Activated CD8-positive, alpha-beta memory T cell treated with anti-CD3 and anti-CD28 coated beads, Interleukin-2, amount 50 U/mL, for 24 hours (primary cell): ENCODE measurements at regions not wholly inside any gene's neighbourhood (a gene's known extent, or its start where the extent isn't known, plus 50 kb on each side); places are given as distances from the start of the nearest gene placed in this dataset.
"Not testable (repeated sequence)": the region's sequence is repeated elsewhere in the genome, so short reads cannot be mapped to it uniquely, and the experiment has no call there.

ENCODE experiments used
- DNase-seq: peaks from one replicate; pipeline ENCODE4 v3.0.0-alpha.2; 2020; ENCODE audit errors: extremely low read depth

DNA sequence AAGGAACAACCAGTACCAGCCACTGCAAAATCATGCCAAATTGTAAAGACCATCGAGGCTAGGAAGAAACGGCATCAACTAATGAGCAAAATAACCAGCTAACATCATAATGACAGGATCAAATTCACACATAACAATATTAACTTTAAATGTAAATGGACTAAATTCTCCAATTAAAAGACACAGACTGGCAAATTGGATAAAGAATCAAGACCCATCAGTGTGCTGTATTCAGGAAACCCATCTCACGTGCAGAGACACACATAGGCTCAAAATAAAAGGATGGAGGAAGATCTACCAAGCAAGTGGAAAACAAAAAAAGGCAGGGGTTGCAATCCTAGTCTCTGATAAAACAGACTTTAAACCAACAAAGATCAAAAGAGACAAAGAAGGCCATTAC, 97.6 kb downstream of the GPX5 start:
- DNase-seq: not testable (repeated sequence)

DNA sequence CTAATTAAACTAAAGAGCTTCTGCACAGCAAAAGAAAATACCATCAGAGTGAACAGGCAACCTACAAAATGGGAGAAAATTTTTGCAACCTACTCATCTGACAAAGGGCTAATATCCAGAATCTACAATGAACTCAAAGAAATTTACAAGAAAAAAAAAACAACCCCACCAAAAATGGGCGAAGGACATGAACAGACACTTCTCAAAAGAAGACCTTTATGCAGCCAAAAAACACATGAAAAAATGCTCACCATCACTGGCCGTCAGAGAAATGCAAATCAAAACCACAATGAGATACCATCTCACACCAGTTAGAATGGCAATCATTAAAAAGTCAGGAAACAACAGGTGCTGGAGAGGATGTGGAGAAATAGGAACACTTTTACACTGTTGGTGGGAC, 100.7 kb downstream of the GPX5 start:
- not testable (repeated sequence) for DNase-seq

DNA sequence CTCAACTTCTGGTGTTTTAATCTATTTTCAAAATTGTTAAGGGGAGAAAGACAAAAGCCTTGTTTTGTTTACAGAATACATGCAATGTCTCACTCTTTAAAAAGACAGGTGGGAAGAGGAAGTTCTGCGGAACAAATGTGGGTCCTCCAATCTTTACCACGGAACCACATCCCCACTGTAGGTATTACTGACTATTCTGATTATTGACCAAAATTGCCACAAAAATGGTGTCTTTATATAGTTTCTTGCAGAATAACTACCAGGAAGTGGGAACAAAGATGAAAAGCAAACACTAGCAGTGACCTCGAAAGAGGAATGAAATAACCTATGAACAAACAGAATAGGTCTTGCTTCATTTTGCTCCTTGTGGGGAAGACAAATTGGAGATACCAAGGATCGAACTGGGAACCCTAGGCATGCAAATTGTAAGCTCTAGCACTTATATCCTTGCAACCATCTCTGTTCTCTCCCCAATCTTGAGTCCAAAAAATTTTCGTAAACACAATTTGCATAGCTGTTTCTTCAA, 106.7 kb downstream of the GPX5 start:
- DNase-seq: no peak

DNA sequence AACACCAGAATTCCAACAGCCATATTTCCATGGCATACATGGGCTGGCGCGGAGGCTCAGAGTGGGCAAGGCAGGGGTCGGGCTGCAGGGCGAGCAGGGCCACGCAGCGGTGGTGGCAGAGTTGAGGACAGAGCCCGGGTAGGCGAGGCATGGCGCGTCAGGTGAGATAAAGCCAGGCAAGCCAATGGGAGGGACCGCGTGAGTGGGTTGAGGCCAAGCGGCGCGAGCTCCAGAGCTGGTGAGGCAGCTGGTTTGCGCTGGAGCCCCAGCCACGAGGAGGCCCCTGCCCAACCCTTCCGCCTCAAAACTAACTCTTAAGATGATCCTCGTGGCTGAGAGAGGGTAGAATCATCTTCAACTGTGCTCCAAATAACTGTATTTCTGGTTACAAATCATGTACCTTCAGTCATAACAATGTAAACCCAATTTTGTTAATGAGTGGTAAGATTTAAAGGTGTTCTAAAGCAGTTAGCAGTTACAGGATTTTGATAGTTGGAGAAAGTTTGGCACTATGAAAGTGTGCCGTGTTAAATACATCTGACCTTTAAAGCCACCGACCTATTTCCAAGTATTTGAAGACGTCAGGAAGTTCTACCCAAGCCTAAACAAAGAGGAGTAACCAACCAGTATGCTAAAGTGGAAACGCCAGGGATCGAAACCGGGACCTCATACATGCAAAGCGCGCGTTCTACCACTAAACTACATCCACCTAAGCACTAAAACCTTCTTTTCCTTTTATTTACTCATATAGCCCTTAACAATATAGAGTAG, 107.9 kb downstream of the GPX5 start:
- DNase-seq: no peak

DNA sequence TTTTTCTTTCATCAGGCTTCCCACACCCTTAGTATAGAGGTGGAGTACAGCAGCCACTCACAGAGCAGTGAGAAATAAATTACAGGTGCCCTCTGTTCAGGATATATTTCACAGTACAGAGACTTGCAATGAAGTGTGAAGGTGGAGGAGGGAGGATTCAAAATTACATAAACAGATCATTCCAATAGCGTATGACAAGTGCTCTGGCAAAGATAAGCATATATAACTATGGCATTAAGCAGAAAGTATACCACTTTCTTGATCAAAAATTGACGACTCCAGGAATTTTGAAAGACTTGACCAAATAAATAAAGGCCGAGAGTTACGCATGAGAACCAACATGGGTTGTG, 108.7 kb downstream of the GPX5 start:
- no peak for DNase-seq

DNA sequence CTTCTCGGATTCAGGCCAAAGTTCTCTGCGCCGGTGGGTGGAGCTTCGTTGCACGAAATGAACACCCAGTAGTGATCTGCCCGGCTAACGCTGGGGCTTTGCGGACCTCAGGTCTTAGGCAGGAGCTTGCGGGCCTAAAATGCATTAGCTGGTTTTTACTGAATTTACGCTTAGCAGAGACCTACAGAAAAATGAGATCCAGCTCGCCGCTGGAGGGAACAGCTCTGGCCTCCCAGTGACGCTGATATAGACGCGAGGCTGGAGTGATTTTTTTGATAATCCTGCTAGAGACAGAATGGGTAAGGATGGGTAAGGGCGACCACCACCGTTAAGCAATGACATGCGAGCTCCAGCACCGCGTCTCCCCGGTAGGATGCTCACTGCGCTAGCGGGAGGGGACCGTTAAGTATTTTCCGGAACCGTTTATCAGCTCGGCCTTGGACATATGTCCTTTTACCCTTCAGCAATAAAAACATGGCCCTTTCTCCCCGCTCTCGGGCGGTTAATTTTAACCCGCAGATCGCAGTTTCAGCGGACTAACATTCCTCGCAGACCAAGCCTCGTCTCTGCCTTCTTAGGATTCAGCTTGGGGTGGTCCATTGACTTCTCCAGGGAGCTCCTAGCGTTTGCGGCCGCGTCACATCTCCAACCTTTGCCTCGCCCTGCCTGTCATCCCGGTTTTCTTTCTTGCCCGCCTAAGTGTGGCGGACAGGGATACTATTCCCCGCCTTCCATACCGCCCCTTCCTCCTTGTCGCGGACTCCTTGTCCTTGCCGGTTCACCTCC, 109.3 kb downstream of the GPX5 start:
- DNase-seq: no peak

DNA sequence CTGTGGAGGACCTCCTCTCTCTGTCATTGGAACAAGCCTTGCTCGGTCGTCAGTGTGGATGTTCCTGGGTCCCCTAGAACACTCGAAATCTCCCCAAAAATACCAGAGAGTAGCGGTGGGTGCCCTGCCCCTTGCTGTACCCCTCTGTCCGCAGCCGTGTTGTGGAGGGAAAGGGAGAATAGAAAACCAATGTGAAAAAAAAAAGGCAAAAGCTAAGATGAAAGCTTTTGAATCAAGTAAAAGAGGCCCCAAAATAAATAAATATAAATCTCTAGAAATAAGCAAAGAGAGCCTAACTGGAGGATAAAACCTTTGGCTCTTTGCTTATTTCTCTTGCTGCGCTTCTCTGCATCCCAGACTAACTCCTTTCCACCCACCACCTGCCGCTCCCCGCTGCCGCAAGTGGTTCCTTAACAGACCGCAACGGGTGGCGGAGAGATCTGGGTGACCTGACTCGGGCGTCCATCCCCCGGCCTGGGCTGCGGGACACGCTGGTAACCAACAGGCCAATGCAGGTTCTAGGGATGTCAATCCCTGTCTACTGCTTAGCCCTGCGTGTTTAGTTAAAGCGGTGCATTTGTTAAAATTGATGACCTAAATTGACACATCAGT, 110.0 kb downstream of the GPX5 start:
- DNase-seq: no peak

DNA sequence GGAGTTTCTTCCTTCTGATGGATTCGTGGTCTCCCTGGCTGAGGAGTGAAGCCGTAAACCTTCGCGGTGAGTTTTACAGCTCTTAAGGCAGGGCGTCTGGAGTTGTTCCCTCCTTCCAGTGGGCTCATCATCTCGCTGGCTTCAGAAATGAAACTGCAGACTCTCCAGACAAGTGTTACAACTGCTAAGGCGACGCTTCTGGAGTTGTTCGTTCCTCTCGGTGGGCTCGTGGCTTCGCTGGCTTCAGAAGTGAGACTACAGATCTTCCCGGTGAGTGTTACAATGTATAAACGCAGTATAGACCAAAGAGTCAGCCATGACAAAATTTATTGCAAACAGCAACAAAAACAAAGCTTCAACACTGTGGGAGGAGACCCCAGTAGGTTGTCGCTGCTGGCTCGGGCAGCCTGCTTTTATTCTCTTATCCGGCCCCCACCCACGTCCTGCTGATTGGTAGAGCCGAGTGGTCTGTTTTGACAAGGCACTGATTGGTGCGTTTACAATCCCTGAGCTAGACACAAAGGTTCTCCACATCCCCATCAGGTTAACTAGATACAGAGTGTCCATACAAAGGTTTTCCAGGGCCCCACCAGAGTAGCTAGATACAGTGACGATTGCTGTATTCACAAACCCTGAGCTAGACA, 113.2 kb downstream of the GPX5 start:
- DNase-seq: no peak

DNA sequence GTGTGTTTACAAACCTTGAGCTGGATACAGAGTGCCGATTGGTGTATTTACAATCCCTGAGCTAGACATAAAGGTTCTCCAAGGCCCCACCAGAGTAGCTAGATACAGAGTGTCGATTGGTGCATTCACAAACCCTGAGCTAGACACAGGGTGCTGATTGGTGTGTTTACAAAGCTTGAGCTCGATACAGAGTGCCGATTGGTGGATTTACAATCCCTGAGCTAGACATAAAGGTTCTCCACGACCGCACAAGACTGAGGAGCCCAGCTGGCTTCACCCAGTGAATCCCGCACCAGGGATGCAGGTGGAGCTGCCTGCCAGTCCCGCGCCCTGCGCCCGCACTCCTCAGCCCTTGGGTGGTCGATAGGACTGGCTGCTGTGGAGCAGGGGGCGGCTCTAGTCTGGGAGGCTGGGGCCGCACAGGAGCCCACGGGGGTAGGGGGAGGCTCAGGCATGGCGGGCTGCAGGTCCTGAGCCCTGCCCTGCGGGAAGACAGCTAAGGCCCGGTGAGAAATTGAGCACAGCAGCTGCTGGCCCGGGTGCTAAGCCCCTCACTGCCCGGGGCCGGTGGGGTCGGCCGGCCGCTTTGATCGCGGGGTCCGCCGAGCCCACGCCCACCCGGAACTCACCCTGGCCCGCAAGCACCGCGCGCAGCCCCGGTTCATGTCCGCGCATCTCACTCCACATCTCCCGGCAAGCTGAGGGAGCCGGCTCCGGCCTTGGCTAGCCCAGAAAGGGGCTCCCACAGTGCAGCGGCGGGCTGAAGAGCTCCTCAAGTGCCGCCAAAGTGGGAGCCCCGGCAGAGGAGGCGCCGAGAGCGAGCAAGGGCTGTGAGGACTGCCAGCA, 114.0 kb downstream of the GPX5 start:
- not testable (repeated sequence) for DNase-seq

DNA sequence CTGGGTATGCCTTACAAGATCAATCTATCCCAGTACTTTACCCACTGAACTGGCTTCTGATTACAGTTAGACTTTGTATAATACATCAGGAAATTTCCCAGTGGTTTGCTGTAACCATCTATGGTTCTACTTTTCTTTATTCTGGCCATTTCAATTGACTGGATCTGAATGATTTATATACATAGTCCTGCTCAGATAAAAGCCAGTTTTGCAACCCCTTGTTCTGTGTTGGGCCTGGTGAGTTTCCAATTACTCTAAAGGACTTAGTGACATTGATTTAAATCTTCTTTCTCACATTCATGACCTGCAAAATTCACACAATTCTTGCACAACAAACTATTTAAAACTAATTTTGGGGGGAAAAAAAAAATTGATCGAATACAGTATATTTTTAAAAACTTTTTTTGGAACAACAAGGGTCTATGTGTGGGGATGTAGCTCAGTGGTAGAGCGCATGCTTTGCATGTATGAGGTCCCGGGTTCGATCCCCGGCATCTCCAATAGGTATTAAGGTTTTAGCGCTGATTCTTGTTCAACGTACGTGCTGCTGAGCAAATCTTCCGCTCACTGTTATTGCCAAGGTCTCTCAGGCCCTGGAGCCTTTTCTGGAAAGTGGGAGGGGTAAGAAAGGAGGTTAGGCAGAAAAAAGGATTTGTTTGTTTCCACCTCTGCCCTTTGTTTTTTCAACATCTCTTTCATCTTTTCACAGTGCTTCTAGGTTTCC, 117.5 kb downstream of the GPX5 start:
- peak; percentile 12 for DNase-seq

DNA sequence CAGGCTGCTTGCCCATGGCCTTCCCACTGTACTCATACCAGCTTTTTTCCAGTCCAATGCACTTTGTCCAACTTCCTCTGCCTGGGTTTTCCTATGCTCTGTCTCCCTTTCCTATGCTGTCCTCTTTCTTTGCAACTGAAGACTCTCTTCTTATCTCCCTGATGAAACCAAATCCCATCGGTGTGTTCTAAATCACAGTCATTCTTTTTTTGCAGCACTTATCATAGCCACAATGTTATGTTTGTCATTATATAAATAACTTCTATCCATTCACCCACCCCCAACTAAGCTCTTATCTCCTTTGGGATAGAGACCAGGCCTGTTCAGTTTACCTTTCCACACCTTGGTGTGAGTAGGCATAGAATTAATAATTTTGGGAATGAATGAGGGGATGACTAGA, 121.0 kb downstream of the GPX5 start:
- DNase-seq: no peak

DNA sequence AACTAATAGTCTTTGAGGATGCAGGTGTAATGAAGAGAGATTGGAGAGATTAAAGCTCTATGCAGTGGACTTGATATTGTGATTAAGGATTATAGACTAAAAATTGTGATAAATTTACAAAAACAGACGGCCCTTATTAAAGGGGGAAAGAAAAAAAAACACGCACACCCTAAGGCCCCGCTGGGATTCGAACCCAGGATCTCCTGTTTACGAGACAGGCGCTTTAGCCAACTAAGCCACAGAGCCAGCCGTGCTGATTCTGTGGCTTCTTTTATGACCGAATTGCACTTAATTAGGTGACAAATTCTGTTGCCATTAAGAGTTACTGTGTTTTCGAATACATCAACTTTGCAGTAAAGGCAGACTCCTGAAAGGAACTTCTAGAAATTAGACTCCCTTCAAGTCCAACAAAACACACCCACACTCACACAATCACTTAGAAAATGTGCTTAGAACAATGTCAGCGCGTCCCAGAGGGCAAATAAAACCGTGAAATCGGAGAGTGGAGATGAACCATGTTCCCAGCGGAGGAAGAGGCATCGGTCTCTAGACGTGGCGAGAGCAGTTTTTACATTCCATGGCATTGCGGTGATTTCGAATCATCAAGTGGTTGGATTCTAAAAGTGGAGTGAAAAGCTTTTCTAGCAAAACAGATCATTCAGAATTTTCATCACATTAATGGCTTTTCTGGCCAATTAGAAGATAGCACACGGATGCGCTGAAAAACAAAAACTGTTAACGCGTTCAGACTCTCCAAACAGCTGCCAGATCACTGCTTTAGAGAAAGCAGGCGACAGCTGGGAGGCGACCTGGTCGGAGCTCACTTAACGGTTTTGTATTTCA, 122.6 kb downstream of the GPX5 start:
- peak; percentile 48 for DNase-seq

DNA sequence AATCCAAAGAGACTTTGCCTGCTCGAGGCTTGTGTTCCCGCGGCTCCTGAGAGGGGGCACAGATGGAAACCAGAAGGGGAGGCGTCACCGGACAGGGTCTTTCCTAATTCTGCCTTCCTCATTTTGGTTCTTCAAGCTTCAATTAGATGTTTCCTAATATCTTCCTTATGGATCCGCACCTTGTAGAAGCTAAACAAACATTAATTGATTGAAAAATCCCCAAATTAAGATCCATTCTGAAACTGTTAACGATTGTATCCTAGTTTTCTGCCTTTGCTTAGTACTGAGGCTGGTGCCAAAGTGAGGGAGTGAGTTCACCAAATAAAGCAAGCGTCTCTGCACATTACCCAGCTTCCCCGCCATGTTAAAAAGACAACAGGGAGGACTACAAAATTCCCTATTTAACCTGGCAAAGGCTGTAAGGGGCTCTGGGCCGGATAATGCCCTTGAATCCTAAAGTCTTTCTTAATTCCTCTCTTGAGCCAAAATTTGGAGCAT, 123.2 kb downstream of the GPX5 start:
- no peak for DNase-seq

DNA sequence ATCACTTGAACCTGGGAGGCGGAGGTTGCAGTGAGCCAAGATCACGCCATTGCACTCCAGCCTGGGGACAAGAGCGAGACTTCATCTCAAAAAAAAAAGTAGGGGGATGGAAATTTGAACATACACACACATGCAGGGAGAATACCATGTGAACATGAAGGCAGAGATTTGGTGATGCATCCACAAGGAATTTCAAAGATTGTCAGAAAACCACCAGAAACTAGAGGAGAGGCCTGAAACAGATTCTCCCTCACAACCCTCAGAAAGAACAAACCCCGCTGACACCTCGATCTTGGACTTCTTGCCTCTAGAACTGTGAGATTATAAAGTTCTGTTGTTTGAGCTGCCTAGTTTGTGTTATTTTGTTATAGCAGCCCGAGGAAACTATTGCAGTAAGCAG, 125.5 kb downstream of the GPX5 start:
- no peak for DNase-seq

DNA sequence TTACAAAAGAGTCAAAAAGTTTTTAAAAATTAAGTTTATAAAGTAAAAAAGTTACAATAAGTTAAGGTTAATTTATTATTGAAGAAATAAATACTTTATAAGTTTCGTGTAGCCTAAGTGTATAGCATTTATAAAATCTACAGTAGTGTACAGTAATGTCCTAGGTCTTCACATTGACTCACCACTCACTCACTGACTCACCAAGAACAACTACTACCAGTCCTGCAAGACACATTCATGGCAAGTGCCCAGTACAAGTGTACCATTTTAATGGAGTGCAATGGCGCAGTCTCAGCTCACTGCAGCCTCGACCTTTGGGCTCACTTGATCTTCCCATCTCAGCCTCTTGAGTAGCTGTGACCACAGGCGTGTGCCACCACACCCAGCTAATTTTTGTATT, 128.2 kb downstream of the GPX5 start:
- no peak for DNase-seq

DNA sequence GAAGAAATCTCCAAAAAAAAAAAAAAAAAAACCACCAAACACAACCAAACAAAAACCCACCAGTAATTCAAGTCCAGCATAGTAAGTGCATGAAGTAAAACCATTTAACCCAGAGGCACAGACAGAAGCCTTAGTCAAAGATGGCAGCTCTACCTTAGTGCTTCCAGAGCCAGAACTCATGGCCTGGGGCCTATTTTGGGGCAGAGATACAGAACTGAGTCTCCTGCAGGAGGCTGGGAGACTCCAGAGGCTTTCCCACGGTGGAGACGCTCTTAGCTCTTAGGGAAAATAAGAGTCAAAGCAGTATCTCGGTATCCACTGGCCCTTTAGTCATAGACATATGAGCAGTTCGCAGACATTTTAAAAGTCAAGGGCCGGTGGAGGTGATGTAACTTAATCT, 129.5 kb downstream of the GPX5 start:
- DNase-seq: no peak

DNA sequence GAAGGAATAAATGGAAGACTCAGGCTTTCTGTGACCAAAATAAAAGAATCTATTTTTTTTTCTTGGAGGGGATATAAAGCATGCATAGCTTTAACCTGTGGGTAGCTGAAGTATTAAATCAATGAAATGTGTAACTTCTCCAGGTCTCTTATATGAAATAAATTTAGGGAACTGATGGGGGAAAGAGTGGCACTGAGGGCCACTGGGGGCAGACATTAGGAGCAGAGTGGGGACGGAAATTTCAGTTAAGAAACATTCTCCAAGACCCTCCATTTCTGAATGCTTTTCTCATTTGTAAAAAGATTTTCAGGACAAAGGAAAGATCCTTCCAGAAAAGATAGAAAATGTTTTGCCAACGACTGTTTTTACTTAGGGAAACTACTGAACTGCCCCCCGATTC, 131.0 kb downstream of the GPX5 start:
- DNase-seq: no peak

DNA sequence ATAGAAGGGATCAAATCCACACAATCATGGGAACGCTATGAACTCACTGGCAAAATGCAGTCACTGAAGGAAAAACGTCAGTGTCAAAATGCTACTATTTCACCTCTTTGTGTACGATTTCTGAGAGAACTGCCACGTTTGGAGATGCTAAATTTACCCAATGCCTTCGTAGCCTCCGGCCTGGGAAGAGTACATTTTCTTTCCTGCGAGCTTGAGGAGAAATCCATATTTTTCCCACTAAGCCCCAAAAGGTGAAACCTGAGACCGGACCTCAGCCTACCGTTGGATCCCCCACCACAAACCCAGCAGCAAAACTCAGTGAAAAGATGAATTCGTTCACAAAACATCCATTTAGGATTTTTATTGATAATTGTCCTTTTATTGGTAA, 131.7 kb downstream of the GPX5 start:
- DNase-seq: no peak

DNA sequence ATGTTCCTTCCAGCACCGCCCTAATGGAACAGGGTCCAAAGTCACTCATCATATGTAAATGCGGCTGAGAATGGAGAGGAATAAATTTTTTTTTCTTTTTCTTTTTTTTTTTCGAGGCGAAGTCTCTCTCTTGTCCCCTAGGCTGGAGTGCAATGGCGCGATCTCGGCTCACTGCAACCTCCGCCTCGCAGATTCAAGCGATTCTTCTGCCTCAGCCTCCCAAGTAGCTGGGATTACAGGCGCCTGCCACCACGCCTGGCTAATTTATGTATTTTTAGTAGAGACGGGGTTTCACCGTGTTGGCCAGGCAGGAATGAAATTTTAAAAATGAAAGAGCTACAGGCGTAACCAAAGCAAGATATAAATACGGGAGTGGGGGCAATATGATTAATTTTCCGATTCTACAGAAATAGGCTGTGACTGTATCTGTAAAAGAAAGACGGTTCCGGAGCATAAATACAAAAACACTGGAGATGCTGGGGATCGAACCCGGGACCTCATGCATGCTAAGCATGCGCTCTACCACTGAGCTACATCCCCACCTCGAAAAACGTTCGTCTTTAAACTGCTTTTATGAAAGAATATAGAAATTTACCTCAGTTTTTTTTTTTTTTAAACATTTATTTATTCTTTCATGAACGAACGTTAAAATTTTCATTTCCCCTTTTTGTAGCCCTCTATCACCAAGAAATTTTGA, 132.2 kb downstream of the GPX5 start:
- peak; percentile 23 for DNase-seq
